ENCODE measurements at regions not wholly inside any gene's neighbourhood (a gene's known extent, or its start where the extent isn't known, plus 50 kb on each side); places are given as distances from the start of the nearest gene placed in this dataset.

- no peak for TF ChIP-seq CTCF (IDR thresholded peaks at IDR 0.05)
- TF ChIP-seq POLR2A (IDR thresholded peaks at IDR 0.05), result no peak
- peak; percentile 56 for TF ChIP-seq POLR2AphosphoS5 (IDR thresholded peaks at IDR 0.05)
Observed at GRCh38 chr6:15948930-15949900, 179.7 kb upstream of the MYLIP start.

Data from prostate gland (tissue), 2 donors.